ENCODE measurements at regions not wholly inside any gene's neighbourhood (a gene's known extent, or its start where the extent isn't known, plus 50 kb on each side); places are given as distances from the start of the nearest gene placed in this dataset.

DNA sequence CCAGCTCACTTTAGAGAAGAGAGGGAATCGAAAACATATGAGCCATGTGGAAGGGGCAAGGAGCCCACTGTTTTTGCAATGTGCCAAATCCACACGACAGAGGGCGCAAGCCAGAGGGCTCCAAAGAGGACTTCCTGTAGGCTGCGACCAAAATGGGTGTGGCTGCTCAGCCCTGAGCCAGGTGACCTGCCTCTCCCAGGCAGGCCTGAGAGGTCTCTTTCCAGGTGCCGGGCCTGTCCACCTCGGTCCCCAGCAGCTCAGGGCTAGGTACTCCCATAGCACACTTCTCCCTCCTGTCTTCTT is 153.8 kb downstream of the TTC32 start:
- DNase-seq (ENCODE audit: low read depth), result no peak

DNA sequence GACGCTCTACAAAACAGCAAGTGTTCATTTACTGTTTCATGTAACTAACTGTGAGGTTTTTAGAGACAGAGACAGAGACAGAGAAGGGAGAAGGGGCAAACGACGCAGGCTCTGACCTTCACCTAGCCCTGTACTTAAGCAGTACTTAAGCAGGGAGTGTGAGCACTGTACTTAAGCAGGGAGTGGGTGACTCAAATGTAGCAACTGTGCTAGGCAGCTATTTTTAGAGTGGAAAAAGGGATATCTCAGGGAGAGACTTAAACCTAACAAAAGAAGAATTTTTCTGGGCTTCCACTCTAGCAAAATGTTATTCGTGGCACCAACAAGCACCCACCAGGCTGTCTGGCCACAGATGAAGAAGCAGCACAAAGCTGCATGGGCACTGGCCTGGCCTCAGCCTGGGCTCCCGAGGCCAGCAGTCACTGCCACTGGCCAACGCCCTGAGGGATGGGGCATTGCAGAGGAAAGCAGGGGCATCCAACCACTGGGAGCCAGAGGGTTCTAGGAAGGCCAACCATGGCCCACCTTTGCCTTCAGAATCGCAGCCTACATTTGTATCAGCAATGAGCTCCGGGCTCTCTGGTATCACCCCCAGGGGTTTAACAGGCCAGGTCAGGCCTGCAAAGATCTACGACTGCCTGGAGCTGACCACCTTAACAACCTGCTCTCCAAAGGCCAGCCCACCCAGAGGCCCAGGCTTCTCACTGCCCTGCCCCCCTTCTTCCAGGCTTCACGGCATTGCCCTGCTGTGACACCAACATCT is 154.3 kb downstream of the TTC32 start:
- DNase-seq (ENCODE audit: low read depth), result peak; percentile 68

DNA sequence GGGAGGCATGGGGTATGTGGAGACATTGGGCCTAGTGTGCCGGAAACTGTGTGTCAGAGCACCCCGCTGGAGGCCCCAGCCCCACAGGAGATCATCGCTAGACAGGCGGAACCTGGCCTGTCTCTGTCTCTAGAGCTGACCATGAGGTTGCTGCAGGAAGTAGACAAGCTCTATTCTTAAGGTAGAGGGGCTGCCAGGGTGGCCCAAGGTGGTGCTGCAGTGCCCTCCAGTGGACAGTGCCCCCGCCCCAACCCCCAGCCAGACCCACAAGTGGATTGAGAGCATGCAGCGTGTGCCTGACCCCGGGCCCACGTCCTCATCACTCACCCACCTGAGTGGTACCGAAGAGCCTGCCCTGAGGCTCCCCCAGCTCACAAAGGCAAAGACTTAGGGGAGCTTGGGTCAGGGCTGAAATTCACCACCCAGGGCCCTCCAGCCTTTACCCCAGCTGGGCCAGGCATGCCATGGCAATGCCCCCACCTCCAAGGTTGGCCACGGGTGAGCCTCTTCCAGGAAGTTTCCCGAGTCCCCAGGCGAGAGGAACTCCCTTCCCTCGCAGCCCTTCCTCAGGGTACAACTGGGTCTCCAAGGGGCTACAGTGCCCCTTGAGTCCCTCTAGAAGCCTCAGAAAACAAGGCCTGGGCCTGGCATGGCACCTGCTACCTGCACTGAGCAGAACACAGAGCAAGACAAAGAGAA is 155.0 kb downstream of the TTC32 start:
- peak; percentile 40 for DNase-seq (ENCODE audit: low read depth)

DNA sequence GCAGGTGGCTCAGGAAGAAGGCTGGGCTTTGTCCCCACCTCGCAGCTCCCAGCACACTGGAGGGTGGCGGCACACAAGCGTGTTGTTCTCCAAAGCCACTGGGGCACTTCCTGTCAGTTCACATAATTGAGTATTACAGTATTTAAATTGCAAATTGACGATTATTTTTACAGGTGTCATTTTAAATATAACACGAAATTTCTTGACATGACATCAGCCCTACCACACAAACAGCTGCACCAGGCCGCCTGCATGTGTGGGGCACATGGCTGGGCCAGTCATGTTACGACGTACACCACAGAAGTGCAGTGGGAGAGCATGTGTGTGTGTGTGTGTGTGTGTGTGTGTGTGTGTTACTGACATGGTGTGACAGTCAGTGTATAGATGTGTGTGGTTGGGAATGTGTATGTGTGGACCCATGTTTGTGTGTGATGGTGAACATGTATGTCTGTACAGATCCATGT is 155.6 kb downstream of the TTC32 start:
- no peak for DNase-seq (ENCODE audit: low read depth)

DNA sequence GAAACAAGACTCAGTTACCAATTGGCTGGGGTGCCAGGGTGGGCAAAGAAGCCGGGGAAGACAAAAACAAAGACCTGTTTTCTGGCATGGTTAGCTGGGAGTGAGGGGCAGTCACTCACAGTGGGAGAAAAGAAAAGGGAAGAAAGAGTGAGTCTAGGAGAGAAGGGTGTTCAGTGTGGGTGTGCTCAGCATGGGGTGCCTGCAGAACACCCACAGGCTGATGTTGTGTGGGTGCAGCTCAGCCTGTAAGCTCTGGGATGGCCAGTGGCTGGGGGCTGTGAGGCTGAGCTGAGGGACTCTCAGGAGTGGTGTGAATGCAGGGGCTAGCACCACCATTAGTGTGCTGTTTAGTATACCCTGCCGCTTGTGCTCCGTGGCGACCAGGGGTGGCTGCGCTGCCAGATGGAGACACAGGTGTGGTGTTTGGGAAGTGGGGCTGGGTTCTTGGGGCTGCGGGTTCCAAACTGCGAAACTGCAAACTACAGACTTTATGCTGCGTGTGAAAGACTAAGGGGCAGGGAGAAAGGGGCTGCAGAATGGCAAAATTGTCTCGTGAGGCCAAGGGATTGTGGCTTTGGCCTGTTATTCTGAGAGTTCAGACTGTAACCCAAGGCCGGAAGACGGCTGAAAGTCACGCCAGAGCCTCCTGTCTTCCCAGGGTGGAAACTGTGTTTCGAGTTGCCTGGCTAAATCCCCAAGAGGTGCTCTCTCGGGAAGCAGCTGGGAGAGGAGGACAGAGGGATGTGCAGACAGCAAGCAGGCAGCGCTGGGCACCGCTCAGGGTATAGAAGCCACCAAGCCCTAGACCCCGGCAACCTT is 156.3 kb downstream of the TTC32 start:
- no peak for DNase-seq (ENCODE audit: low read depth)

DNA sequence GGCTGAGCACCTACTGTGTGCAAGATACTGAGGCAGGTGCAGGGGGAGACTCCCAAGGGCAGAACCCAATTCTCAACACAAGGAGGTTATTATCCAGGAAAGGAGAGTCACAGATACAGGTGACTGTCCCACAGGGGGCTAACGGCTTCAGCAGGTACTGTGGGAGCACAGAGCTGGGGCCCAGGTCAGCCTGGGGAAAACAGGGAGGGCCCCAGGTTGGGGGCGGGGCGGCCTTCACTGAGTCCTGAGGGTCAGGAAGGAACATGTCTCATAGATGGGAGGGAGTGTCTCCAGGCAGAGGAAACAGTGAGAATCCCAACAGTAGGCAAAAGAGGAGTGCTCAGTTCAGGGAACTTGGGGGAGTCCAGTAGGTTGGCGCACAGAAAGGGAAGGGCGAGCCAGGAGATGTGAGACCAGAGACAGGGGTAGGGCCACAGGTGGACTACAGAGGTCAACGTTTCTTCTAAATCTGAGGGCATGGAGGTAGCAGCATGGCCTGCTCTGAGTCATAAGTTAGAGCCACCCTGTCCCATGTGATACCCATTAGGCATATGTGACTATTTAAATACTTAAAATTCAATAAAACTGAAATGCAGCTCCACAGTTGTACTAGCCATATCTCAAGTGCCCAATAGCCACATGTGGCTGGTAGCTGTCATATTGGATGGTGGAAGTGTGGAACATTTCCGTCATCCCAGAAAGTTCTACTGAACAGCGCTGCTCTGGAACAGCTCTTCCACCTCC is 157.2 kb downstream of the TTC32 start:
- no peak for DNase-seq (ENCODE audit: low read depth)

DNA sequence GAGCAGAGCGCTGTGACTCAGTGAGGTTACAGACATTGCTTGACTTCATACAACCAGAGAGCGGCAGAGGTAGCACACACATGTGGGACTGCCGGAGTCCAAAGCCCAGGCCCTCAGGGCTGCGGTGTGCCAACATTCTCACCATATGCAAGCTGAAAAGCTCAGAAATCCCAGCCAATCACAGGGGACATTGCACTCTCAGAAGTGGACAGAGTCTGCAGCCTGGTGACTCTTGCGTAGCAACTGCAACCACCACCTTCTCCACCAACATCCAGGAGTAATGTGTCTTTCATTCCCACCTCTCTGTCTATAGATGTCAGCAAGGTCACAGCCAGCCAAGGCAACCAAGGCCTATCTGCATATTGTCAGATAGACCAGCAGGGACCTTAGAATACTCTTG is 158.1 kb downstream of the TTC32 start:
- no peak for DNase-seq (ENCODE audit: low read depth)

DNA sequence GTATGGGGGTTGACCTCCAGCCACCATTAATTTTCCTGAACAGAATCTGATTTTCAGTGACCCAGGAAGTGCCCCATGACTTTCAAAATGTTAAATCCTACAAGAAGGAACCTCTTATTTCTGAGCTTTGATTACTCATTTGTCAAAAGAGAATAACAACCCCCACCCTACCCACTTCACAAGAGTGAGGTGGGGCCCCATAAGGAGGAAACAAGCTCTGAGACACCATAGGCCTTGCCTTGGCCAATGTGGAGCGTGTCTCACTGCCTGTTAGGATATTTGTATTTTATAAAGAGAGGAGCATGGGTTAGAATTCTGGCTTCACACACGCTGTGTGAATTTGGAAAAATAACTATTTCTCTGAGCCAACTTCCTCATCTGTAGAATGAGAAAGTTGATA is 158.9 kb downstream of the TTC32 start:
- DNase-seq (ENCODE audit: low read depth), result no peak

DNA sequence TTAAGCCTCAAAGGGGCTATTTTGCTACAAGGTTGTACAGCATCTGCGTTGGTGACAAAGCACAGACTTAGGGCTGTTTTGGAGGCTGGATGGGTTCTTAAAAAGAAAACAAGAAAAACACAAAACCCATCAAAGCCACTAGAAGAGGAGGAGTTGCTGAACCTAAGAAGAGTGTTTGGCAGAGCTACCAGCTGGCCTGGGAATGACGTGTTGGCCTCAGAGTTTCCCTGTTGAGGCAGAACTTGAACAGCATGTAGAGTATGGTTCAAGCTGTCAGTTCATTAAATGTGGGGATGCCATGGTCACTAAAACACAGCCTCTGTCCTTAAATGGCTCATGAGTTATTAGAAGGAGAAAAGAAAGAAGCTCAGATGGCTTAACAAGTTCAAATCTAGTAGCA is 162.5 kb downstream of the TTC32 start:
- DNase-seq (ENCODE audit: low read depth), result peak; percentile 61

DNA sequence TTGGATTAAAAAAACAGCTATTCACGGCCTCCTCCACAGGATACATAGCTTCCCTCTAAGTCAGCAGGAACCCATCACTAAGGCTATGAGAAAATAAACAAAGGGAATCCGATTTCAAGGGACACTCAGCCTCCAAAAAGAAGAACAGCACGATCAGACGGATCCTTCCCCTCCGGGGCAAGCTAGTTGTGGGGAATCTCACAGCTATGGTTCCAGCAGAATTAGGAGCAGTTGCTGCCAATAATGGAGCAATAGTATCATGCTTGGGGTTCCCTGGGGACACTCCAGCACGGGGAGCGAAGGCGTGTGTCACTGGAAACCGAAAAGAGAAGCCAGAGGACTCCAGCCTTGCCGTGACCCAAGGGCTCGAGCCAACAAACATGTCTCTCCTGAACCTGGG is 163.1 kb downstream of the TTC32 start:
- DNase-seq (ENCODE audit: low read depth), result peak; percentile 98

DNA sequence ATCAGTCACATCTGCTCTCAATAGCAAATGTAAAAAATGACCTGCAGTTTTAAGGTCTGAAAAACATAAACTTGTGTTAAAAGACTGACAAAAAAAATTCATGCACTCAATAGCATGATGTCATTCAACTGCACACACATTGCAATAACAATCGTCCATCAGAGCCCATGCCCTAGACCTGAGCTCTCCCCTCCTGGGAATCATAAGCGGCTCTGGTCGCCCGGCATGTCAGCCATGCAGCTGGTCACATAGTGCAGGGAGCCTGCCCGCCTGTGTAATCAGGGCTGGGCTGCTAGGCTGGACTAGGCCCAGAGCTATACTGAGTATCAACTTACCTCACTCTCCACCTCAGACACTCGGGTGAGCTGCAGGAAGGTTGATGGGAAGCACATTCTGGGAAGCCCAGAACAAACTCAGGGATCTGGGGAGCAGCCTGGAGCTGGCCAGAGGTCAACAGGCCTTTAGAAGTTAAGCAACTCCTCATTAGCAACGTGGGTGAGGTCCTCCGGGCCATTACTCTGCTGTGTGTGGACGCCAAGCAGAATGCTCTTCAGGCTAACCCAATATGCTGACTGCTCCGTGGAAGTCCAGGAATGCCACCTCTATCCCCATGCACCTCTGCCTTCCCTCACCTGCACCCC is 165.5 kb downstream of the TTC32 start:
- no peak for DNase-seq (ENCODE audit: low read depth)

DNA sequence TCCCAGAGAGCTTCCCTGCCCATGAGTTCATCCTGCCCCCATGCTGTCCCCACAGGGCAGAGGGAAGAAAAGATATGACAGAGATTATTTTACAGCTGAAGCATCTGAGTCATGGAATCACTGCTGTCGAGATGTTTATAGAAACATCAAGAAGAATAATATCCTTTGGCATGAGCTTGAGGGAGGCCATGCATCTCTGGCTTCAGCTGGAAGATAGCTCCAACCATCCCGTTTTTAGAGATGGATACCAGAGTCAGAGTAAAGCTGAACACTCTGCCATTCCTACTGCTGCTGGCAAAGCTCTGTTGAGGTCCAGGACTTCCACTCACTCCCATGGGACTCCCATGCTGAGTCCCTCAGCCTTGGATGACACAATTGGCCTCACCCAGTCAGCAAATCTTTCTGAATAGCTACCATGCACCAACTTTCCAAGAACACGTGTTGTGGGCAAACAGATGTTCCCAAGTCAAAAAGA is 167.8 kb downstream of the TTC32 start:
- DNase-seq (ENCODE audit: low read depth), result peak; percentile 95

DNA sequence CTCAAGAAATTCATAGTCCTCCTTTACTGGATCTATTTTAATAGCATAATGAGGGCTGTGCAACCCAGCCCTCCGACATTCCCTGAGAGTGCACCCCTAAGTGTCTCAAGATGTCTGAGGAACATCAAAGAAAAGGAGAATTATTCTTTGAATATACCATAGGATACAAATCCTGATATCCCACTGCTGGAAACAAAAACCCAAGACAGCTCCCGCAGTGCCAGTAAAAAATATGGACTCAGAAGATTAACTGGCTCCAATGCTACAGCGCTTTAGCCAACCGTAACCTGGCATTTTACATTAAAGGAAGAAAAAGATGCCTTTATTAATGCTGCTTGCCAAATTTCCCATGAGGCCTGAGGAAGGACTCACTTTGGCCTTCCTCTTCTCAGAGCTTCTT is 168.4 kb downstream of the TTC32 start:
- no peak for DNase-seq (ENCODE audit: low read depth)

DNA sequence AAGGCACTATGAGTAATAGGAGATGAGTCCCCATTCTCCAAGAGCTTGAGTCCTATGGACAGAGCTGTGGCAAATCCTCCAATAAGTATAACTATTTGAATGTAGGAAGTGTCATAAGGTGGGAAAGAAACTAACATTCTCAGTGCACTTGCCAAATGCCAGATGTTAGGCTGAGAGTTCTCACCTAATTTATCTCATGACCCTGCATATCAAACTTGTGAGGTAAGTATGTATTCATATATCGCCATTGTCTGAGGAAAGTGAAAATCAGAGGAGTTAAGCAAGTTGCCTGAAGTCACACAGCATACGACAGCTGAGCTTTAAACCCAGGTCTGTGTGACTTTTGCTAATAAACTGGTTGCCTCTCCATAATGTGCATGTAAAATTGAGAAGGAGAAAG is 169.5 kb downstream of the TTC32 start:
- DNase-seq (ENCODE audit: low read depth), result no peak

DNA sequence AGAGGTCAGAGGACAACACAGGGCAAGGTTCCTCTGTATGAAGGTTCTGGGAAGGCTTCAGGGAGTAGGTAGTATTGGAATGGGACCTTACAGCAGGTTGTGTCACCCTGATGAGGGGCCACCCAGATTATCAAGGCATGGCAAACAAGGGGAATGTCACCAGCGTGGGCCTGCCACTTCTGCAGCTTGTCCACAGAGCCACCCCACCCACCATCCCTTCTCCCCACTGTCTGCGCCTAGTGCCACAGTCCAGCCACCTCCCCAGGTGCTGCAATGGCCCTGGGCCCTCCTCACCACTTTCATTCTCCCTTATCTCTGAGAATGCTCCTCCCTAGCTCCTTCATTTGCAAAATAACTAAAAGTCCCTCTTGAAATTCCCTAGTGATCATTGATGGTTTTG is 170.3 kb downstream of the TTC32 start:
- no peak for DNase-seq (ENCODE audit: low read depth)

DNA sequence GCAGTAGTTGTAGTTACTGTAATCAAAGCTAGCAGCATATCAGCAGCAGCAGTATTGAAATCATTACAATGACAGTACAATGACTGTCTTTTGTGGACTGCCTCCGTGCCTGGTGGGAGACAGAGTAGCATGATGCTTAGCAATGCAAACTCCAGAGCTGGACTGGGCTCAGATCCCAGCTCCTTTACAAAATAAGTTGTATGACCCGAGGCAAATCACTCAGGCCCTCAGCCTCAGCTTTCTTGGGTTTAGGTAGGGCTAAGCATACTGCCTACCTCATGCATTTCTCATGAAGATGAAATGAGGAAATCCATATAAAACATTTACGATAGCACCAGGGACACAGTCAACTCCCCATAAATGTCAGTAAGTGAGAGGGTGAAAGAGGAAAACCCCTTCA is 170.7 kb downstream of the TTC32 start:
- DNase-seq (ENCODE audit: low read depth), result peak; percentile 66

DNA sequence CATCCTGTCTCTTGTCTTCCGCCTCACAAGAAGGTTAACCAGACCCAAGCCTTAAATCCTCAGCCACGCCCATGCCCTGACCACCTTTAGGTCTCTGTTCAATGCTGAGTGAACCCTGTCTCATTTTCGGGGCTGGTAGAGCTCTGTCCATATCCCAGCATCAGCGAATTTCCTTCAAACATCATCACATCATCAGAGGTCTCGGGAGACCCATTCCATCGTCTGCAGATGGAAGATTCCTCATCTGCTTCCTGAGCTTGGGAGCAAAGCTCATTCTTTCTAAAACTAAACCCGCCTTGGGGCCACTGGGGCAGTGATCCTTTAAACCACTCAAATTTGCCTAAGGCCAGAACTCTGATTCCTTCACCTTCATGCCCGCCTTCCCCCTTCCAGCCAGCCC is 173.7 kb downstream of the TTC32 start:
- DNase-seq (ENCODE audit: low read depth), result no peak

DNA sequence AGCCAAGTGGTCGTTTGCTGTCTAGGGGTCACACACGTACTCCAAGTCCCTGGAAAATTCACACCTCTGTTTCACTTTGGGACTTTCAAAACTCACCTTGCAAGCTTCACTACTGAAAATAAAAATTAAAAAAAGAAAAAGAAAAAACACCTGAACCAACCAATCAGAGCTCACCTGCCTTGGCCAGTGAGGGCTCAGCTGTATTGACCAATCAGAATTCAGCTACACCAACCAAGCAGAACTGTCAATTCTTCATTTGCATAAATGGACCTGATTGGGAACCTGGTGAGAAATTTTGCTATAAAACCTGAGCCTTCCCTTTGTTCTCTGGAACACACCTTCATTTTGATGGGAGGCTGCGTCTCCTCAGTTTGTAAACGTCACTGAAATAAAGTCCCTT is 176.4 kb downstream of the TTC32 start:
- no peak for DNase-seq (ENCODE audit: low read depth)

DNA sequence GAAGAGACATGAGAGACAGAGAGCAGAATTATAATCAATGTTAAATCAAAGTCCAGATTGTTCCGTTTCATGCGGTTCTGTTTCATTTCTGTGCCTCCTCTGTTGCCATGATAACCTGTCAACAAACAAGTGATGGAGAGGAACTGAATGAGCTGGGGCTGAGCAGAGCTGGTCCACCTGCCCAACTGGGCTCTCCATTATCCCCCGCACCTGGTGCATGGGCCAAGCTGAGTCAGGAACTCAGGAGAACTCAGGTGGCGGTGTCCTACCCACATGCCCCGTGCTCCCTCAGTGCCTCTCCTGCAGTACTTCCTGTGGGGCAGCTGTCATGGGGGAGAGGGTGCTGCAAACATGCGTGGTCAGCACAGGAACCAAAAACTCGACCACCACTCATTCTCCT is 178.8 kb downstream of the TTC32 start:
- DNase-seq (ENCODE audit: low read depth), result no peak

DNA sequence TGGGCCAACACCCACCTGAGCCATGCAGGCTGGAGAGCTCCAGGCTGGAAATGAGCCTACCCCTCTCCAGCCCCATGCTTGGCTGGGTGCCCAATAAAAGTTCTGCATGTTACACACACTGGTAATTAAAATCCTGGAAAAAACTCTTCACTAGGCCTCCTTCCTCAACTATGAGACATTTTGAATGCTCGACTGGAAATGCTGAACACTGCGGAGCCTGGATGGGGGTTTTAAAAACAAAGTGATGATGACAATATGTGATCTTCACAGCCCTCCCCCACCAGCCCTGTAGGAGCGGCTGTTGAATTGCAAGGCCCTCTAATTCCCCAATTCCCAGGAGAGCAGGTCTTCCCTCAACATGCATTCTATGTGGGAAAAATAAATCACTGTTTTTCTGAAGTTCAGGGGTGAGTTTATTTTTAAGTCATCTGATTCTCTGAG is 179.2 kb downstream of the TTC32 start:
- DNase-seq (ENCODE audit: low read depth), result no peak

DNA sequence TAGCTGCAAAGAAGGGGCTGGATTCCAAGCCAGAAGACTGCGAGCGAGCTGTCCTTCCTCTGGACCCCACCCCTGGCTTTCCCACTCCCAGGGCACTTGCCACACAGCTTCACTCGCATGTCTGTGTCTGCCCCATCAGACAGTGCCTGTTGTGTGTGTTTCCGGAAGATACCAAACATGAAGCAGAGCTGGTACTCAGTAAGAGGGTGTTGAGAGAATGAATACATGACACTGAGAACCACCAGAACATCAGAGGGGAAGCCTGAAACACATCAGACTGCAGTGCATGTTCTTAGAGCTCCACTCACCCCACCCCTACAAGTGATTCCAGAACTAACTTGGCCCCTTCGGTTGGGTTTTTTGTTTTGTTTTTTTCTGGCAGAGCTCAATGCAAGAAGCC is 181.5 kb downstream of the TTC32 start:
- DNase-seq (ENCODE audit: low read depth), result no peak

DNA sequence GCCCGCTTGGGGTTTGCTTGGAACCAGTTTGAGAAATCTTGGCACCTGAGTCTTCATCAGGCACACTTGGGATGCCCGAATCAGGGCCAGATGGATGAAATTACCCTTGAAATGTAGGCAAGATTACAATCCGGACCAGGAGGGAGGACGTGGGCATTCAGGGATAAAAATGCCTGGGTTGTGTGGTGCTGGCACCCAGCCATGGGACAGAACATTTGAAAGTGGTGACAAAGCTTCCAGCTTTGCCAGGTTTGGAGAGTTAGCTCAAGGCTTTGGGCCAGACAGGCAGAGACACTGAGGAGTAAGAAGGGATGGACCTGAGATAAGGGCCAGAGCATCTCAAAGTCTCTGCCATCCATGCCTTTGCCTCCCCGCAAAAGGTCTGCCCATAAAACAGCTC is 182.2 kb downstream of the TTC32 start:
- no peak for DNase-seq (ENCODE audit: low read depth)

Data from EH (cell line).